Skeletal muscle tissue (tissue), 3 donors: ENCODE measurements at regions not wholly inside any gene's neighbourhood (a gene's known extent, or its start where the extent isn't known, plus 50 kb on each side); places are given as distances from the start of the nearest gene placed in this dataset.
"Not testable (repeated sequence)": the region's sequence is repeated elsewhere in the genome, so short reads cannot be mapped to it uniquely, and the experiment has no call there.

Source experiments
- H3K27ac ChIP-seq: one replicate; pipeline ENCODE4 v1.7.0; 2013; ENCODE audit warnings: mild to moderate bottlenecking, low read depth, low read length, inconsistent platforms
- H3K27me3 ChIP-seq, 3 donors: one replicate each; pipeline ENCODE4 v1.7.0; 2013; ENCODE audit warnings: low read length in 3 of 3; ENCODE audit not compliant: control insufficient read depth in 3 of 3, insufficient read depth in 3 of 3
- H3K36me3 ChIP-seq, 3 donors: one replicate each; pipeline ENCODE4 v1.7.0; 2013; ENCODE audit warnings: low read length in 3 of 3; ENCODE audit not compliant: control insufficient read depth in 3 of 3, insufficient read depth in 3 of 3
- H3K4me1 ChIP-seq, 3 donors: one replicate each; pipeline ENCODE4 v1.7.0; 2013; ENCODE audit warnings: low read length in 3 of 3, mild to moderate bottlenecking in 3 of 3; ENCODE audit not compliant: control insufficient read depth in 3 of 3, insufficient read depth in 3 of 3
- H3K4me3 ChIP-seq, 3 donors: one replicate each; pipeline ENCODE4 v1.7.0; 2013; ENCODE audit warnings: low read length in 3 of 3
- H3K9ac ChIP-seq, 3 donors: one replicate each; pipeline ENCODE4 v1.7.0; 2013; ENCODE audit warnings: low read length in 3 of 3, mild to moderate bottlenecking in 3 of 3, moderate library complexity in 2 of 3, low read depth in 1 of 3
- H3K9me3 ChIP-seq, 3 donors: one replicate each; pipeline ENCODE4 v1.7.0; 2013; ENCODE audit warnings: low read length in 3 of 3; ENCODE audit not compliant: control insufficient read depth in 3 of 3
- donor health status: Osteomylitis.

GRCh38 chr10:31132681-31133244 is 101.1 kb upstream of the ZNF438 start:
- Histone ChIP-seq H3K36me3 (no peaks in the 10 kb centered on the region), H3K4me1 (peaks cover 11 to 19% (median 15%) of the 10 kb centered on the region in 3 donors), H3K27me3 (no peaks in the 10 kb centered on the region), H3K27ac (peak overlapping the region; percentile 88), H3K4me3 (no peak overlapping the region), H3K9ac (peak overlapping the region in 1 of 3 donors; percentile 74), H3K9me3 (no peaks in the 10 kb centered on the region)

GRCh38 chr10:31133251-31133791 is 101.7 kb upstream of the ZNF438 start:
- H3K4me1 ChIP-seq, result peaks cover 11 to 19% (median 15%) of the 10 kb centered on the region in 3 donors
- H3K9me3 ChIP-seq, result no peaks in the 10 kb centered on the region
- peak overlapping the region; percentile 88 for H3K27ac ChIP-seq
- no peaks in the 10 kb centered on the region for H3K36me3 ChIP-seq
- H3K4me3 ChIP-seq, result peak overlapping the region; percentile 37 to 71 (median 61)
- peak overlapping the region in 1 of 3 donors; percentile 74 for H3K9ac ChIP-seq
- no peaks in the 10 kb centered on the region for H3K27me3 ChIP-seq

GRCh38 chr10:31133792-31134310 is 102.2 kb upstream of the ZNF438 start:
- peak overlapping the region; percentile 88 for H3K27ac ChIP-seq
- H3K9me3 ChIP-seq, result no peaks in the 10 kb centered on the region
- peaks cover 9 to 19% (median 11%) of the 10 kb centered on the region in 3 donors for H3K4me1 ChIP-seq
- H3K27me3 ChIP-seq, result no peaks in the 10 kb centered on the region
- H3K9ac ChIP-seq, result peak overlapping the region; percentile 80 to 89 (median 88)
- peak overlapping the region; percentile 67 to 76 (median 71) for H3K4me3 ChIP-seq
- H3K36me3 ChIP-seq, result no peaks in the 10 kb centered on the region

- Histone ChIP-seq H3K36me3 (no peaks in the 10 kb centered on the region), H3K27me3 (no peaks in the 10 kb centered on the region), H3K9me3 (no peaks in the 10 kb centered on the region), H3K4me1 (peaks cover 9 to 16% (median 11%) of the 10 kb centered on the region in 3 donors), H3K4me3 (peak overlapping the region; percentile 52 to 76 (median 71)), H3K27ac (peak overlapping the region; percentile 88), H3K9ac (peak overlapping the region; percentile 78 to 89 (median 85))
Observed at GRCh38 chr10:31134311-31134952, 102.8 kb upstream of the ZNF438 start.

- H3K9ac ChIP-seq, result peak overlapping the region in 1 of 3 donors; percentile 89
- H3K4me3 ChIP-seq, result no peak overlapping the region
- H3K36me3 ChIP-seq, result no peaks in the 10 kb centered on the region
- peaks cover 9 to 16% (median 11%) of the 10 kb centered on the region in 3 donors for H3K4me1 ChIP-seq
- H3K27me3 ChIP-seq, result no peaks in the 10 kb centered on the region
- no peak overlapping the region for H3K27ac ChIP-seq
- no peaks in the 10 kb centered on the region for H3K9me3 ChIP-seq
Observed at GRCh38 chr10:31135171-31135570, 103.5 kb upstream of the ZNF438 start.

- H3K4me3 ChIP-seq, H3K27me3 ChIP-seq, H3K9me3 ChIP-seq, H3K9ac ChIP-seq, H3K27ac ChIP-seq, H3K36me3 ChIP-seq: not testable (repeated sequence)
- H3K4me1 ChIP-seq, result peaks cover 9 to 16% (median 11%) of the 10 kb centered on the region in 3 donors
Observed at GRCh38 chr10:31135791-31136190, 104.1 kb upstream of the ZNF438 start.

GRCh38 chr10:31136386-31136785 is 104.7 kb upstream of the ZNF438 start:
- H3K27ac ChIP-seq, result no peak overlapping the region
- no peak overlapping the region for H3K4me3 ChIP-seq
- H3K4me1 ChIP-seq, result peaks cover 9 to 16% (median 11%) of the 10 kb centered on the region in 3 donors
- no peak overlapping the region for H3K9ac ChIP-seq
- H3K27me3 ChIP-seq, result no peaks in the 10 kb centered on the region
- H3K9me3 ChIP-seq, result no peaks in the 10 kb centered on the region
- no peaks in the 10 kb centered on the region for H3K36me3 ChIP-seq

GRCh38 chr10:31136930-31137885 is 105.5 kb upstream of the ZNF438 start:
- Histone ChIP-seq H3K9me3 (no peaks in the 10 kb centered on the region), H3K9ac (no peak overlapping the region), H3K4me3 (no peak overlapping the region), H3K27me3 (no peaks in the 10 kb centered on the region), H3K4me1 (peaks cover 9 to 16% (median 11%) of the 10 kb centered on the region in 3 donors), H3K27ac (no peak overlapping the region), H3K36me3 (no peaks in the 10 kb centered on the region)

- peaks cover 9 to 12% (median 10%) of the 10 kb centered on the region in 3 donors for H3K4me1 ChIP-seq
- H3K27ac ChIP-seq, result no peak overlapping the region
- H3K27me3 ChIP-seq, result no peaks in the 10 kb centered on the region
- no peaks in the 10 kb centered on the region for H3K36me3 ChIP-seq
- H3K9me3 ChIP-seq, result no peaks in the 10 kb centered on the region
- H3K9ac ChIP-seq, result no peak overlapping the region
- H3K4me3 ChIP-seq, result no peak overlapping the region
Observed at GRCh38 chr10:31138026-31138553, 106.4 kb upstream of the ZNF438 start.
